SK-N-SH (cell line): ENCODE measurements at regions not wholly inside any gene's neighbourhood (a gene's known extent, or its start where the extent isn't known, plus 50 kb on each side); places are given as distances from the start of the nearest gene placed in this dataset.
A peak's percentile ranks its signal among the peaks of the same experiment; 100 is the strongest.

ENCODE experiments used
- CTCF ChIA-PET: fragments of 300-600, 350-600 bp; formaldehyde crosslinking; extraction: SDS; loops from one replicate; lab custom pipeline; 2021; lab: Yijun Ruan, JAX
- POLR2A ChIA-PET: fragments of 350-600 bp; sonication (Branson Sonifier 250); formaldehyde crosslinking; extraction: SDS; loops from one replicate; lab custom pipeline; 2020; ENCODE audit warnings: antibody characterized with exemption, inconsistent platforms; lab: Yijun Ruan, JAX
- DNase-seq: peaks from one replicate; pipeline ENCODE4 v3.0.0; 2012
- H2AFZ ChIP-seq: fragments of 200-600 bp; sonication (generic); 2 replicates; pipeline ENCODE4 v1.8.1; 2016; ENCODE audit warnings: antibody characterized with exemption, mild to moderate bottlenecking, low read depth
- H3F3A ChIP-seq: fragments of 200-600 bp; sonication (generic); replicated peaks from 2 replicates; pipeline ENCODE3; 2016; ENCODE audit warnings: antibody characterized with exemption, mild to moderate bottlenecking; ENCODE audit not compliant: insufficient read depth
- H3K27ac ChIP-seq, 2 experiments: fragments of 200-500 bp in 1 of 2; fragments of 200-600 bp in 1 of 2; sonication (Bioruptor generic) in 1 of 2; sonication (generic), shearing (Covaris generic) in 1 of 2; 2 replicates each; pipeline versions ENCODE4 v1.5.1 to v1.6.1; 2014 to 2016; ENCODE audit warnings: low read depth in 2 of 2, inconsistent platforms in 1 of 2, low read length in 1 of 2, mild to moderate bottlenecking in 1 of 2, mixed read lengths in 1 of 2
- H3K27me3 ChIP-seq: fragments of 200-600 bp; sonication (generic), shearing (Covaris generic); 2 replicates; pipeline ENCODE4 v1.6.1; 2016; ENCODE audit warnings: mixed run types; ENCODE audit not compliant: insufficient read depth
- H3K36me3 ChIP-seq, 2 experiments: fragments of 200-500 bp in 1 of 2; fragments of 200-600 bp in 1 of 2; sonication (Bioruptor generic) in 1 of 2; sonication (generic) in 1 of 2; replicated peaks in 1 of 2; 2 replicates each; pipeline versions ENCODE3 to v1.5.1; 2014 to 2016; ENCODE audit warnings: low read length in 1 of 2, mild to moderate bottlenecking in 1 of 2; ENCODE audit not compliant: insufficient read depth in 2 of 2, control insufficient read depth in 1 of 2
- H3K4me1 ChIP-seq, 2 experiments: fragments of 200-500 bp in 1 of 2; fragments of 200-600 bp in 1 of 2; sonication (Bioruptor generic) in 1 of 2; sonication (generic), shearing (Covaris generic) in 1 of 2; 2 replicates each; pipeline versions ENCODE4 v1.5.1 to v1.6.1; 2014 to 2016; ENCODE audit warnings: low read depth in 1 of 2, low read length in 1 of 2, mixed run types in 1 of 2; ENCODE audit not compliant: insufficient read depth in 2 of 2, control insufficient read depth in 1 of 2
- H3K4me2 ChIP-seq: fragments of 200-600 bp; sonication (generic), shearing (Covaris generic); 2 replicates; pipeline ENCODE4 v1.6.1; 2017; ENCODE audit warnings: mixed run types
- H3K4me3 ChIP-seq, 2 experiments: fragments of 200-500 bp in 1 of 2; fragments of 200-600 bp in 1 of 2; sonication (Bioruptor generic) in 1 of 2; sonication (generic), shearing (Covaris generic) in 1 of 2; 2 replicates each; pipeline versions ENCODE4 v1.5.1 to v1.8.1; 2014 to 2016; ENCODE audit warnings: low read depth in 2 of 2, inconsistent platforms in 1 of 2, low read length in 1 of 2, mild to moderate bottlenecking in 1 of 2, mixed read lengths in 1 of 2, moderate library complexity in 1 of 2
- H3K79me2 ChIP-seq: fragments of 200-600 bp; sonication (generic); 2 replicates; pipeline ENCODE4 v1.8.1; 2017; ENCODE audit warnings: mild to moderate bottlenecking; ENCODE audit not compliant: insufficient read depth
- H3K9ac ChIP-seq: fragments of 200-600 bp; sonication (generic); 2 replicates; pipeline ENCODE4 v1.6.1; 2017; ENCODE audit warnings: mixed run types
- H3K9me2 ChIP-seq: fragments of 200-600 bp; sonication (generic); 2 replicates; pipeline ENCODE4 v1.6.1; 2017; ENCODE audit warnings: mixed run types
- H3K9me3 ChIP-seq: fragments of 200-600 bp; sonication (generic); 2 replicates; pipeline ENCODE4 v1.6.1; 2017; ENCODE audit warnings: mixed run types, mild to moderate bottlenecking, moderate library complexity
- H4K20me1 ChIP-seq: fragments of 200-600 bp; sonication (generic); 2 replicates; pipeline ENCODE4 v1.6.1; 2017; ENCODE audit warnings: mild to moderate bottlenecking, mixed run types; ENCODE audit not compliant: insufficient read depth
- EP300 ChIP-seq, 2 experiments: IDR thresholded peaks; 2 replicates each; pipeline versions ENCODE4 v1.4.0 to v1.6.1; 2012; ENCODE audit warnings: borderline replicate concordance in 1 of 2, low read depth in 1 of 2, low read length in 1 of 2
- RCOR1 ChIP-seq: fragments of 150-350 bp; IDR thresholded peaks from 2 replicates; pipeline ENCODE4 v1.6.1; 2017; ENCODE audit warnings: antibody characterized with exemption, low read length
- SMC3 ChIP-seq: IDR thresholded peaks from 2 replicates; pipeline ENCODE4 v1.6.1; 2012; ENCODE audit warnings: low read depth, low read length, improper control_type of control experiment
- WGBS: methylation state at CpG from one replicate; pipeline ENCODE4 v1.1.6; 2017; ENCODE audit warnings: low lambda C conversion rate; 5-methylcytosine and 5-hydroxymethylcytosine counted together
- TF ChIP-seq, protein P1 (sequence below): fragments of 200-600 bp; sonication (generic); IDR thresholded peaks from 2 replicates; pipeline ENCODE4 v1.6.1; 2017; ENCODE audit warnings: antibody characterized with exemption, mild to moderate bottlenecking, moderate library complexity
- TF ChIP-seq, protein P2 (sequence below): IDR thresholded peaks from 2 replicates; pipeline ENCODE4 v1.6.1; 2012; ENCODE audit warnings: mild to moderate bottlenecking, low read depth, low read length, moderate library complexity

DNA sequence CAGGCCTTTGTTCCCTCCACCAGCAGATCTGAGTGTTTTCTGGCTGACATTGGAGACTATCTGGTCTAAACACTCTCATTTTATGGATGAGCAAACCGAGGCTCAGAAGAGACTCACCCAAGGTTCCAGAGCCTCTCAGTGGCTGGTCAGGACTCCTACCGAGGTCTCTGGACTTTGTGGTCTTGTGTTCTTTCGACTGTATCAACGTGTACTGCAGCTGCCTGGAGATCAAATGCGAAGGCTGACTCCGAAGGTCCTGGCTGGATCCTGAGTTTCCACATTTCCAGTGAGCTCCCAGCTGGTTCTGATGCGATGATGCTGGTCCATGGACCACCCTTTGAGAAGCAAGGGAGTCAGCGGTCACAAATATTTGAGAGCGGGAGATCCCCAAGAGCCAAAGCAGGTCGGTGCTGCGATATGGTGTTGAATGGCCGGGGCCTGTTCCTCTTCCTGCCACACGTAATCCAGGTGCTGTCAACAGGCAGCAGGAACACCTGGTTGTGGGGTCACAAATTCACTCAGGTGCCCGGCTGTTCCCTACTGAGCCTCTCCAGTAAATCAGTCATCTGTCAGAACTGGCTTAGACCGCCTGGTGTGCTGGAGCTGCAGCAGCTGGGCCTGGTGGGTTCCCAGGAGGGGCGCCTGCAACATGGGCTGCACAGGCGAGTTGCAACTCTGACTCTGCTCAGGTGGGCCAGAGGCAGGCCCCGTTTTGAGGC lies 94.8 kb upstream of the USP24 start:
- Histone ChIP-seq H3K4me2 (peak overlapping the region; percentile 41; the same call in 1 of the 2 replicates), H3K4me1 (peaks cover 7 to 29% of the 10 kb centered on the region in 2 experiments; a peak in 3 of 4 replicates)
- DNase-seq, result no peak

DNA sequence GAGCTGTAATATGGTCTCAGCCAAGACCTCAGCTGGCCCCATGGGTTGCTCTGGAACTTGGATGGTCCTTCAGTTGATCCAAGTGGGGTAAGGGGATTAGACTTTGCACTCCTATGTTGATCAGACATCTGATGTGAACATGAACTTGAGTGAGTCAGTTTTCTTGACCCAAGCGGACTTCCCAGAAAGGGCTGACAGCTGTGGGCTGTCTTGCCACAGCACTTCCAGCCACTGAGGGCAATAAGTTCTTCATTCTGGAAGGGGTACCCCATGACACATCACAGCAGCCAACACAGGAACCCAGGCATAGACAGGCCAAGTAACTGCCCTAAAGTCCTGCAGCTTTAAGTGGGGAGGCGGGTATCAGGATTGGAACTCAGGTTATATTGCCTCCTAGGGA lies 93.9 kb upstream of the USP24 start:
- H3K27ac ChIP-seq, result no peak overlapping the region
- CTCF ChIA-PET, result interaction anchor here (1.7 to 1.8 kb wide), 2 partner anchors 23 to 25 kb away, joined by 4 to 6 read pairs; no protein-coding TSS in a partner anchor
- DNase-seq, result no peak

More for the DNA sequence above, 94.8 kb upstream of the USP24 start:
- H3K27me3 ChIP-seq, result no peaks in the 10 kb centered on the region
- H3K9me2 ChIP-seq, result no peaks in the 10 kb centered on the region
- no peaks in the 10 kb centered on the region for H4K20me1 ChIP-seq
- H3K4me3 ChIP-seq, result no peak overlapping the region
- no peak overlapping the region for H3K9ac ChIP-seq
- 81% methylated on average over 12 of the region's 18 CpGs for WGBS
- peak overlapping the region; percentile 68 to 98 for H3K27ac ChIP-seq
- CTCF ChIA-PET, result interaction anchor here (1.7 to 1.8 kb wide), 2 partner anchors 22 to 26 kb away, joined by 4 to 6 read pairs; no protein-coding TSS in a partner anchor
- H2AFZ ChIP-seq, result no peak overlapping the region
- H3K36me3 ChIP-seq, result no peaks in the 10 kb centered on the region
- POLR2A ChIA-PET, result no interaction called here
- H3F3A ChIP-seq, result peaks cover 15% of the 10 kb centered on the region
- no peaks in the 10 kb centered on the region for H3K79me2 ChIP-seq
- TF ChIP-seq RCOR1 (no peak), EP300 (IDR thresholded peaks at IDR 0.05; ENCODE audit: borderline replicate concordance in 1 of 2, low read depth in 1 of 2, low read length in 1 of 2) (no peak)
- TF ChIP-seq, protein P1, sequence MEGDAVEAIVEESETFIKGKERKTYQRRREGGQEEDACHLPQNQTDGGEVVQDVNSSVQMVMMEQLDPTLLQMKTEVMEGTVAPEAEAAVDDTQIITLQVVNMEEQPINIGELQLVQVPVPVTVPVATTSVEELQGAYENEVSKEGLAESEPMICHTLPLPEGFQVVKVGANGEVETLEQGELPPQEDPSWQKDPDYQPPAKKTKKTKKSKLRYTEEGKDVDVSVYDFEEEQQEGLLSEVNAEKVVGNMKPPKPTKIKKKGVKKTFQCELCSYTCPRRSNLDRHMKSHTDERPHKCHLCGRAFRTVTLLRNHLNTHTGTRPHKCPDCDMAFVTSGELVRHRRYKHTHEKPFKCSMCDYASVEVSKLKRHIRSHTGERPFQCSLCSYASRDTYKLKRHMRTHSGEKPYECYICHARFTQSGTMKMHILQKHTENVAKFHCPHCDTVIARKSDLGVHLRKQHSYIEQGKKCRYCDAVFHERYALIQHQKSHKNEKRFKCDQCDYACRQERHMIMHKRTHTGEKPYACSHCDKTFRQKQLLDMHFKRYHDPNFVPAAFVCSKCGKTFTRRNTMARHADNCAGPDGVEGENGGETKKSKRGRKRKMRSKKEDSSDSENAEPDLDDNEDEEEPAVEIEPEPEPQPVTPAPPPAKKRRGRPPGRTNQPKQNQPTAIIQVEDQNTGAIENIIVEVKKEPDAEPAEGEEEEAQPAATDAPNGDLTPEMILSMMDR, result no peak
- H3K9me3 ChIP-seq, result no peaks in the 10 kb centered on the region

More for the DNA sequence above, 93.9 kb upstream of the USP24 start:
- H3K36me3 ChIP-seq, result no peaks in the 10 kb centered on the region
- H3K9ac ChIP-seq, result no peak overlapping the region
- H3K9me2 ChIP-seq, result no peaks in the 10 kb centered on the region
- no peak overlapping the region for H3K4me2 ChIP-seq
- H3K4me1 ChIP-seq, result peaks cover 7 to 31% of the 10 kb centered on the region in 2 experiments; a peak in 3 of 4 replicates
- no peaks in the 10 kb centered on the region for H3K27me3 ChIP-seq
- no peak overlapping the region for H3K4me3 ChIP-seq
- no peaks in the 10 kb centered on the region for H4K20me1 ChIP-seq
- TF ChIP-seq, protein P2, sequence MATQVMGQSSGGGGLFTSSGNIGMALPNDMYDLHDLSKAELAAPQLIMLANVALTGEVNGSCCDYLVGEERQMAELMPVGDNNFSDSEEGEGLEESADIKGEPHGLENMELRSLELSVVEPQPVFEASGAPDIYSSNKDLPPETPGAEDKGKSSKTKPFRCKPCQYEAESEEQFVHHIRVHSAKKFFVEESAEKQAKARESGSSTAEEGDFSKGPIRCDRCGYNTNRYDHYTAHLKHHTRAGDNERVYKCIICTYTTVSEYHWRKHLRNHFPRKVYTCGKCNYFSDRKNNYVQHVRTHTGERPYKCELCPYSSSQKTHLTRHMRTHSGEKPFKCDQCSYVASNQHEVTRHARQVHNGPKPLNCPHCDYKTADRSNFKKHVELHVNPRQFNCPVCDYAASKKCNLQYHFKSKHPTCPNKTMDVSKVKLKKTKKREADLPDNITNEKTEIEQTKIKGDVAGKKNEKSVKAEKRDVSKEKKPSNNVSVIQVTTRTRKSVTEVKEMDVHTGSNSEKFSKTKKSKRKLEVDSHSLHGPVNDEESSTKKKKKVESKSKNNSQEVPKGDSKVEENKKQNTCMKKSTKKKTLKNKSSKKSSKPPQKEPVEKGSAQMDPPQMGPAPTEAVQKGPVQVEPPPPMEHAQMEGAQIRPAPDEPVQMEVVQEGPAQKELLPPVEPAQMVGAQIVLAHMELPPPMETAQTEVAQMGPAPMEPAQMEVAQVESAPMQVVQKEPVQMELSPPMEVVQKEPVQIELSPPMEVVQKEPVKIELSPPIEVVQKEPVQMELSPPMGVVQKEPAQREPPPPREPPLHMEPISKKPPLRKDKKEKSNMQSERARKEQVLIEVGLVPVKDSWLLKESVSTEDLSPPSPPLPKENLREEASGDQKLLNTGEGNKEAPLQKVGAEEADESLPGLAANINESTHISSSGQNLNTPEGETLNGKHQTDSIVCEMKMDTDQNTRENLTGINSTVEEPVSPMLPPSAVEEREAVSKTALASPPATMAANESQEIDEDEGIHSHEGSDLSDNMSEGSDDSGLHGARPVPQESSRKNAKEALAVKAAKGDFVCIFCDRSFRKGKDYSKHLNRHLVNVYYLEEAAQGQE, result no peak
- TF ChIP-seq SMC3, result no peak
- TF ChIP-seq, all 33 proteins: peak for 0
- Histone ChIP-seq H3K9me3 (no peaks in the 10 kb centered on the region), H3F3A (peaks cover 15% of the 10 kb centered on the region), H3K79me2 (no peaks in the 10 kb centered on the region), H2AFZ (no peak overlapping the region)
- 67% methylated on average over 1 of the region's 2 CpGs for WGBS
- POLR2A ChIA-PET, result no interaction called here
